ENCODE measurements at regions not wholly inside any gene's neighbourhood (a gene's known extent, or its start where the extent isn't known, plus 50 kb on each side); places are given as distances from the start of the nearest gene placed in this dataset.

DNA sequence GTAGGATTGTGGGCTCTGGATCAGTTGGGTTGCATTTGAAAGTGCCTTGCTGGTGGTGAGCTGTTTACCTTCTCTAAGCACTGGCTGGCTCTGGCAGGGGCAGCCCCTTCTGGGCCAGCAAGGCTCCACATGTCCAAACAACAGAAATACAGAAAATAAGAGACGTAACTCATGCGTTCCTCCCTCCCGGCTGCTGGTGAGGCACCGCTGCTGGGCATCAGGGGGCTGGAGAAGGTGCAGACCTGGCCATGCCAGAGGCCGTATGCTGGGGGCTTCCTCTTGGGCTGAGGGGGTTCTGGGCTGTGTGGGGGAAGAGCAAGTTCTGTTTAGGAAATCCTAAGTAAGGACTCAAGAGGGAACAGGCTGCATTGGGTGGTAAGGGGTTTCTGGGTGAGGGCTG is 140.6 kb downstream of the URI1 start:
- DNase-seq (ENCODE audit: low read depth in 2 of 2): no peak

- no peak for DNase-seq (ENCODE audit: low read depth in 2 of 2)
Measured at GRCh38 chr19:30083125-30083681, 141.2 kb downstream of the URI1 start.

GRCh38 chr19:30083701-30084156 is 141.7 kb downstream of the URI1 start:
- no peak for DNase-seq (ENCODE audit: low read depth in 2 of 2)

GRCh38 chr19:30084390-30084819 is 142.4 kb downstream of the URI1 start:
- DNase-seq (ENCODE audit: low read depth in 2 of 2): no peak

DNA sequence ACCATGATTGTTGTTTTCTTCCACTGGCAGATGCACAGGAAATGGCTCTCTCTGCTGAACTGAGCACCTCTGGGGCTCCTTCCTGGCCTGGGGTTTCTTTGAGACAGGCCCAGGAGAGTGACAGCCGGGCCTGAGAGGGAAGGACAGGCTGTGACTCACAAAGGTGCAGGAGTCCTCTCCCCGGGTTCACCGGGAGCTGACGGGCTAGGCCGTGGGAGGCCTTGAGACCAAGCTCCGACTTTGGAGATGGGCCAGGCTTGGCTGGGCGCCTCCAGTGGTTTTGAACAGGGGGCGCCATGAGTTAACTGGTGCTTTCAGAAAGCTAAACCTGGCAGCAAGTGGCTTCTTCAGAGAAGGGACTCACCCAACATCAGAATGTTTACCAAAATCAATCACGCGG is 143.4 kb downstream of the URI1 start:
- DNase-seq (ENCODE audit: low read depth in 2 of 2): no peak

- DNase-seq (ENCODE audit: low read depth in 2 of 2): no peak
Measured at GRCh38 chr19:30086220-30086619, 144.2 kb downstream of the URI1 start.

- DNase-seq (ENCODE audit: low read depth in 2 of 2): no peak
Measured at GRCh38 chr19:30086916-30087315, 144.9 kb downstream of the URI1 start.

DNA sequence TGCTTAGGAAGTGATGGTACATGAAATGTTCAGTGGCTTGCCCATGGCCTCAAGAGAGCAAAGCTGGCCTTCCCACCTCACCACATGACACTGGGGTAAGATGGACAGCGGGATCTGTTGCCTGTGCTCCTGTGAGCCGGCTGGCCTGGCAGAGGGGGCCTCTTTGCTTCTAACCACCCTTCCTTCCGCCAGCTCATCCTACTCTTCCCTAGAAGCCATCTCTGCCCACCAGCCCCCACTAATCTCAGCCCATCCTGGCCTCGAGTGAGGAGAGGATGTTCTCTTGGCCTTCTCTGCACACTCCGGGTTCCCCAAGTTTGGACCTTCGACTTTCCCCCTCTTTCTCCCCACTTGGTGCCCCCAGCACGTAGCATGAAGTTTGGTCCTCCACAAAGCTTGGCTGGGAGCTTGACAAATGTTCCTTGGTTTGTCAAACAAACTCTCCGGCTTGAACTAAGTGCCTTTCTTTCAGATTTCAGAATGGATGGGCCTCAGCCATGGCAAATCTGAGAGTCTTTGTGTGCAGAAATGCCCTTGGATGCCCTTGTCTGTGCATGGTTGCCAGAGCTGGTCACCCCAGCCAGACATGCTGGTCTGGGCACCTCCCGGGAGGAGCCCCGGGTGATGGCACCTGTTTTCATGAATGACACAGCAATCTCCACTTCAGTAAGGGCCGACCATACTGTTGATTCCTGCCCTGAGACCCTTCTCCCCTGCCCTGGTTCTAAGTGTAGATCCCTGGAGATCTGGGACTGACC is 145.5 kb downstream of the URI1 start:
- no peak for DNase-seq (ENCODE audit: low read depth in 2 of 2)

- no peak for DNase-seq (ENCODE audit: low read depth in 2 of 2)
Measured at GRCh38 chr19:30088567-30088966, 146.5 kb downstream of the URI1 start.

- DNase-seq (ENCODE audit: low read depth in 2 of 2): no peak
Measured at GRCh38 chr19:30089086-30089665, 147.1 kb downstream of the URI1 start.

GRCh38 chr19:30090476-30090875 is 148.4 kb downstream of the URI1 start:
- no peak for DNase-seq (ENCODE audit: low read depth in 2 of 2)

DNA sequence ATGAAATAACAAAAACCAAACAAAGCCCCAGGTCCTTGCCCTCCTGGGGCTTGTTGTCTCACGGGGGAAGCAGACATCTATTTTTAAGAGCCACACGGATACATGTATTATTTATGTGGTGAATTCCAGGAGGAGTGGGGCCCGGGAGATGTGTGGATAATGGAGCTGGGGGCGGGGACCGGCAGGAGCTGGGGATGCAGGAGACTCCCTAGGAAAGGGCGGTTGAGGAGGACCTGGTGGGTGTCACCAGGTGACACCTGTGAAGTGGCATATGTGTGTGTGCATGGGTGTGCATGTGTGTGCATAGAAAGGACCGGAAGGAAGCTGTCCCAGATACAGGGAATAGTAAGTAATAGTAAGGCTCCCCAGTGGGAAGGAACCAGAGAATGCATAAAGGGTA is 148.9 kb downstream of the URI1 start:
- DNase-seq (ENCODE audit: low read depth in 2 of 2): no peak

DNA sequence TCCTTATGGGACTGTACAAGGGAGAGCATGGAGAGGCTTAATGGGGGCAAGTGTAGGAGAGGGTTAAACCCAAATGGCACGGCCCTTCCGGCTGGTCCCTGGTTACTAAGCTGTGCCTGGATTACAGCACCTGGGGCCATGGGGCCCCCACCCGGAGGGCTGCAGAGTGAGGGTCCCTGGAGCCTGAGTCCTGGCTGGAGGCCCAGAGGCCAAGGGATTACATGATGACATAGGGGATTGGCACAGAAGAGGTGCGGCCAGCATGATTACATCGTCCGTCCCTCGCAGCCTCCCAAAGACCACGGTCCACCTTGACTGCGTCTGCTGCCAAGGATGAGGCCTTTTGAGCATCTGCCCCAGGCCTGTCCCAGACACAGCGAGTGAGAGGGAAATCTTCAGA is 149.4 kb downstream of the URI1 start:
- no peak for DNase-seq (ENCODE audit: low read depth in 2 of 2)

DNA sequence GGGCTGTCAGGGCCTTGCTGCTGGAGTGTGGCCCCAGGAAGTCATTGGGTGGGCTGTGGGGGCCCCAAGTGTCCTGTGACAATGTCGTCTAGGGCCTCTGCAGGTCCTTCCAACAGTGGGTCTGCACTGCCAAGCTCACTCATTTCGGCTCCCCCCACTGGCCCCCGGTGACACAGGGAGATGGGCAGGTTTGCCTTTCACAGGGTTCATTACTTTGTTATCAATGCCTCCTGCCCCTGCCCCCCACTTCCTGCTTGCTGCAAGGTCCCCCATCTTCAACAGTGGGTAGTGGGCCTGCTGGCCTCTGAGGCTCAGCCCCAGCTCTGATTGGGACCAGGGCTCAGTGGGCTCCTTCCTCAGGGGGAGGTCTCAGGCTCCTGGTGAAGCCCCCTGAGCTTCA is 149.8 kb downstream of the URI1 start:
- DNase-seq (ENCODE audit: low read depth in 2 of 2): no peak

- DNase-seq (ENCODE audit: low read depth in 2 of 2): no peak
Measured at GRCh38 chr19:30092721-30093569, 150.9 kb downstream of the URI1 start.

GRCh38 chr19:30093966-30094755 is 152.1 kb downstream of the URI1 start:
- no peak for DNase-seq (ENCODE audit: low read depth in 2 of 2)

DNA sequence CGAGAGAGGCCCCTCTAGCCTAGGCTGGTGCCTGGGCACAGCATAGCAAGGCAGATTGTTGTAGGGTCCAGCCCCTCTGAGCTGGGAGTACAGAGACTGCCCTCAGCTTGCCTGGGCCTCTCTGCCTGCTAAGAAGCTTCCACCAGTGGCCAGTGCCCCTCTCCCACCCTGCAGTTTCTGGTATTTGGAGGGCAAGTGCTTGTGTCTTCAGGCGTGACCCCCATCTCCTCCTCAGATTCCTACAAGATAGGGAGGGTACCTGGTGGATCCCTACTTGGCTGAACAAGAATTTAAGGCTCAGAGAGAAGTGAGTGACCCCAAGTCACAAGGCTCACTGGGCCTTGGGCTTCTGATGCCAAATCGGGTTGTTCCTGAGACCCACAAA is 152.7 kb downstream of the URI1 start:
- DNase-seq (ENCODE audit: low read depth in 2 of 2): no peak

GRCh38 chr19:30095171-30095570 is 153.1 kb downstream of the URI1 start:
- no peak for DNase-seq (ENCODE audit: low read depth in 2 of 2)

GRCh38 chr19:30096596-30097370 is 154.7 kb downstream of the URI1 start:
- no peak for DNase-seq (ENCODE audit: low read depth in 2 of 2)

DNA sequence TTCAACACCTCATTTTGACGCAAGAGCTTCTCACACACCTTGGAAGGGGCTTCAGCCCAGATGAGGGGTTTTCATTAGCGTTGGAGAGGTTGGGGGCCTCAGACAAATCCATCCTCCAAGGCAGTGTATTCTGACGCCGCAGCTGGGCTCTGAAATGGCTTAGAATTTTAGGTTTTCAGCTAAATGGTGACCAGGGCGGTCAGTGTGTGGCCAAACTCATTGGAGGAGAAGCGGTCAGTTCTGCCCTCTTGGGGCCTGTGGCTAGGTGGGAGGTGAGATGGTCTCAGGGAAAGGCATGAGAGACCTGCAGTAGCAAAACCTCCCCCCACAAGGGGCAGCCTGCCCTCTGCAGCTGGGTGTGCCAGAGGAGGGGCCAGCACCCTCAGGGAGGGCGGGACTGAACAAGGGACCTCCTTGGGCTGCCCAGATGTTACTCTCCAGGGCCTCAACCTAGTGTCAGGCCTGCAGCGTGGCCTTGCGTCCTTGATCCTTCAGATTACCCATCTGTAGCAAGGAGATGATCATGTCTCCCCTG is 155.8 kb downstream of the URI1 start:
- DNase-seq (ENCODE audit: low read depth in 2 of 2): no peak

All from stimulated activated CD8-positive, alpha-beta memory T cell treated with anti-CD3 and anti-CD28 coated beads, Interleukin-15, amount 100 ng/mL, for 48 hours (primary cell).